ENCODE measurements at regions not wholly inside any gene's neighbourhood (a gene's known extent, or its start where the extent isn't known, plus 50 kb on each side); places are given as distances from the start of the nearest gene placed in this dataset.

GRCh38 chr1:102742426-102742825 is 365.9 kb downstream of the COL11A1 start:
- H3K27ac ChIP-seq: no peak overlapping the region
- intact Hi-C loops (cut with DNase I; ENCODE audit: low total_unique reads): no loop called here
- WGBS, 5 donors: 67 to 80% (median 73%) methylated on average over 2 of the region's 2 CpGs
- no peak for DNase-seq
- H3K36me3 ChIP-seq: no peaks in the 10 kb centered on the region
- TF ChIP-seq, protein P1, sequence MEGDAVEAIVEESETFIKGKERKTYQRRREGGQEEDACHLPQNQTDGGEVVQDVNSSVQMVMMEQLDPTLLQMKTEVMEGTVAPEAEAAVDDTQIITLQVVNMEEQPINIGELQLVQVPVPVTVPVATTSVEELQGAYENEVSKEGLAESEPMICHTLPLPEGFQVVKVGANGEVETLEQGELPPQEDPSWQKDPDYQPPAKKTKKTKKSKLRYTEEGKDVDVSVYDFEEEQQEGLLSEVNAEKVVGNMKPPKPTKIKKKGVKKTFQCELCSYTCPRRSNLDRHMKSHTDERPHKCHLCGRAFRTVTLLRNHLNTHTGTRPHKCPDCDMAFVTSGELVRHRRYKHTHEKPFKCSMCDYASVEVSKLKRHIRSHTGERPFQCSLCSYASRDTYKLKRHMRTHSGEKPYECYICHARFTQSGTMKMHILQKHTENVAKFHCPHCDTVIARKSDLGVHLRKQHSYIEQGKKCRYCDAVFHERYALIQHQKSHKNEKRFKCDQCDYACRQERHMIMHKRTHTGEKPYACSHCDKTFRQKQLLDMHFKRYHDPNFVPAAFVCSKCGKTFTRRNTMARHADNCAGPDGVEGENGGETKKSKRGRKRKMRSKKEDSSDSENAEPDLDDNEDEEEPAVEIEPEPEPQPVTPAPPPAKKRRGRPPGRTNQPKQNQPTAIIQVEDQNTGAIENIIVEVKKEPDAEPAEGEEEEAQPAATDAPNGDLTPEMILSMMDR (IDR thresholded peaks at IDR 0.05 in 8 of 11, conservative IDR thresholded peaks at IDR 0.05 in 3 of 11): no peak
- TF ChIP-seq POLR2AphosphoS5 (IDR thresholded peaks at IDR 0.05) (no peak), POLR2A (IDR thresholded peaks at IDR 0.05) (no peak)
- H3K4me3 ChIP-seq: no peak overlapping the region
- no peaks in the 10 kb centered on the region for H3K4me1 ChIP-seq
- peaks cover 0 to 14% (median 3%) of the 10 kb centered on the region in 8 donors for H3K9me3 ChIP-seq
- no peaks in the 10 kb centered on the region for H3K27me3 ChIP-seq (replicated peaks in 1 of 7)

- intact Hi-C loops (cut with DNase I; ENCODE audit: low total_unique reads): no loop called here
- H3K4me1 ChIP-seq: no peaks in the 10 kb centered on the region
- no peaks in the 10 kb centered on the region for H3K9me3 ChIP-seq
- H3K27ac ChIP-seq: no peak overlapping the region
- TF ChIP-seq POLR2AphosphoS5 (IDR thresholded peaks at IDR 0.05) (no peak), POLR2A (IDR thresholded peaks at IDR 0.05) (no peak)
- TF ChIP-seq, protein P1 (IDR thresholded peaks at IDR 0.05 in 8 of 11, conservative IDR thresholded peaks at IDR 0.05 in 3 of 11): no peak
- no peaks in the 10 kb centered on the region for H3K36me3 ChIP-seq
- DNase-seq: no peak
- no peaks in the 10 kb centered on the region for H3K27me3 ChIP-seq (replicated peaks in 1 of 7)
- 70 to 92% (median 84%) methylated on average over 3 of the region's 3 CpGs for WGBS, 5 donors
- no peak overlapping the region for H3K4me3 ChIP-seq
These were observed 374.7 kb downstream of the COL11A1 start for GRCh38 chr1:102733491-102734236.

GRCh38 chr1:102732927-102733326 is 375.4 kb downstream of the COL11A1 start:
- 70 to 88% (median 81%) methylated on average over 1 of the region's 1 CpG for WGBS, 5 donors

DNA sequence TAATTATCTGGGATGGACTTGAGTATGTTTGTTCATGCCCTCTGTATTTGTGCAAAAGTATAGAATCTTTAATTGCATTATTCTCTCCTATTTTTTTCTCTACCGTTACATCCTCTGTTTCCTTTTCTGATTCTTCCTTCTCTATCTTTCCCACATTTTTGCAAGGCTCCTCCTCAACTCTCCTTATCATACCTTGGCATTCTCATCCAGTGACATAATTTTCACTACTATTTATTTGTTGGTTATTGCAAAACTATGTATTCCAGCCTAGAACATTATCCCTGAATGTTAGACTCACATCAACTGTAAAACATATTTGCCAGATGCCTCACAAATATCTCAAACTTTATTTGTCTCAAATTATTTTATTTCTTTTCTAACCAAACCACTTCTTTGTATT is 381.9 kb downstream of the COL11A1 start:
- 78 to 91% (median 85%) methylated on average over 1 of the region's 1 CpG for WGBS, 5 donors
- intact Hi-C loops (cut with DNase I; ENCODE audit: low total_unique reads): no loop called here

More at GRCh38 chr1:102732927-102733326, 375.4 kb downstream of the COL11A1 start:
- Histone ChIP-seq H3K36me3 (no peaks in the 10 kb centered on the region), H3K27me3 (replicated peaks in 1 of 7) (no peaks in the 10 kb centered on the region), H3K27ac (no peak overlapping the region), H3K9me3 (no peaks in the 10 kb centered on the region), H3K4me3 (no peak overlapping the region), H3K4me1 (no peaks in the 10 kb centered on the region)
- DNase-seq: no peak
- no peak for TF ChIP-seq POLR2A (IDR thresholded peaks at IDR 0.05)
- TF ChIP-seq, protein P1 (IDR thresholded peaks at IDR 0.05 in 8 of 11, conservative IDR thresholded peaks at IDR 0.05 in 3 of 11): no peak
- TF ChIP-seq POLR2AphosphoS5 (IDR thresholded peaks at IDR 0.05): no peak
- intact Hi-C loops (cut with DNase I; ENCODE audit: low total_unique reads): no loop called here

More for the DNA sequence above, 381.9 kb downstream of the COL11A1 start:
- Histone ChIP-seq H3K9me3 (no peaks in the 10 kb centered on the region), H3K36me3 (no peaks in the 10 kb centered on the region), H3K27ac (no peak overlapping the region), H3K27me3 (replicated peaks in 1 of 7) (no peaks in the 10 kb centered on the region), H3K4me3 (no peak overlapping the region), H3K4me1 (no peaks in the 10 kb centered on the region)
- no peak for TF ChIP-seq POLR2A (IDR thresholded peaks at IDR 0.05)
- no peak for TF ChIP-seq POLR2AphosphoS5 (IDR thresholded peaks at IDR 0.05)
- DNase-seq: no peak

All from spleen (tissue), 11 donors.